Hematopoietic multipotent progenitor cell treated with erythropoietin and hydrocortisone succinate and interleukin-3 and kit ligand, for 4 days (in vitro differentiated cells): ENCODE measurements at regions not wholly inside any gene's neighbourhood (a gene's known extent, or its start where the extent isn't known, plus 50 kb on each side); places are given as distances from the start of the nearest gene placed in this dataset.

Source experiments
- DNase-seq: peaks from one replicate; pipeline ENCODE4 v3.0.0-alpha.2; 2015

- no peak for DNase-seq
Observed at GRCh38 chr7:36011588-36011965, 141.5 kb upstream of the EEPD1 start.

- DNase-seq, result no peak
Observed at GRCh38 chr7:36013246-36014014, 139.6 kb upstream of the EEPD1 start.

GRCh38 chr7:36014961-36015360 lies 138.1 kb upstream of the EEPD1 start:
- no peak for DNase-seq

- no peak for DNase-seq
Observed at GRCh38 chr7:36015733-36016132, 137.3 kb upstream of the EEPD1 start.

GRCh38 chr7:36016648-36017047 lies 136.4 kb upstream of the EEPD1 start:
- no peak for DNase-seq

- no peak for DNase-seq
Observed at GRCh38 chr7:36017111-36017510, 135.9 kb upstream of the EEPD1 start.

- no peak for DNase-seq
Observed at GRCh38 chr7:36018816-36019484, 134.1 kb upstream of the EEPD1 start.

- no peak for DNase-seq
Observed at GRCh38 chr7:36019538-36019937, 133.5 kb upstream of the EEPD1 start.

GRCh38 chr7:36019980-36020379 lies 133.1 kb upstream of the EEPD1 start:
- DNase-seq, result no peak

- peak; percentile 13 for DNase-seq
Observed at GRCh38 chr7:36021367-36021766, 131.7 kb upstream of the EEPD1 start.

GRCh38 chr7:36021917-36022550 lies 131.0 kb upstream of the EEPD1 start:
- no peak for DNase-seq

- peak; percentile 38 for DNase-seq
Observed at GRCh38 chr7:36023033-36023560, 130.0 kb upstream of the EEPD1 start.

GRCh38 chr7:36025190-36025589 lies 127.9 kb upstream of the EEPD1 start:
- peak; percentile 21 for DNase-seq

- DNase-seq, result no peak
Observed at GRCh38 chr7:36029311-36029710, 123.7 kb upstream of the EEPD1 start.

GRCh38 chr7:36029853-36030515 lies 123.1 kb upstream of the EEPD1 start:
- no peak for DNase-seq

GRCh38 chr7:36032361-36032818 lies 120.7 kb upstream of the EEPD1 start:
- no peak for DNase-seq

- DNase-seq, result no peak
Observed at GRCh38 chr7:36034020-36034419, 119.0 kb upstream of the EEPD1 start.

- DNase-seq, result no peak
Observed at GRCh38 chr7:36035186-36035585, 117.9 kb upstream of the EEPD1 start.

- no peak for DNase-seq
Observed at GRCh38 chr7:36036590-36036989, 116.5 kb upstream of the EEPD1 start.

GRCh38 chr7:36037121-36037662 lies 115.9 kb upstream of the EEPD1 start:
- DNase-seq, result peak; percentile 87

- DNase-seq, result no peak
Observed at GRCh38 chr7:36038063-36038721, 114.9 kb upstream of the EEPD1 start.

GRCh38 chr7:36039243-36039642 lies 113.8 kb upstream of the EEPD1 start:
- DNase-seq, result no peak
